Activated T-cell treated with anti-CD3 and anti-CD28 coated beads, Interleukin-2, amount 50 U/mL, for 24 hours (primary cell): ENCODE measurements at regions not wholly inside any gene's neighbourhood (a gene's known extent, or its start where the extent isn't known, plus 50 kb on each side); places are given as distances from the start of the nearest gene placed in this dataset.

Experiments used
- DNase-seq: peaks from one replicate; pipeline ENCODE4 v3.0.0-alpha.2; 2020
- H3K27ac Mint-ChIP-seq: 2 replicates; pipeline ENCODE4 v1.8.0; 2020; ENCODE audit warnings: mild to moderate bottlenecking, mixed read lengths
- H3K27me3 Mint-ChIP-seq: 2 replicates; pipeline ENCODE4 v1.8.0; 2020; ENCODE audit warnings: mixed read lengths
- H3K36me3 Mint-ChIP-seq: 2 replicates; pipeline ENCODE4 v1.8.0; 2020; ENCODE audit warnings: low read depth, mixed read lengths
- H3K4me1 Mint-ChIP-seq: 2 replicates; pipeline ENCODE4 v1.8.0; 2020; ENCODE audit warnings: low read depth, mixed read lengths
- H3K4me3 Mint-ChIP-seq: 2 replicates; pipeline ENCODE4 v1.8.0; 2020; ENCODE audit warnings: mild to moderate bottlenecking, moderate library complexity, mixed read lengths
- H3K9me3 Mint-ChIP-seq: 2 replicates; pipeline ENCODE4 v1.8.0; 2020; ENCODE audit warnings: mixed read lengths

- Mint-ChIP-seq H3K27me3 (no peaks in the 10 kb centered on the region), H3K9me3 (no peaks in the 10 kb centered on the region), H3K27ac (no peak overlapping the region), H3K4me1 (no peaks in the 10 kb centered on the region), H3K36me3 (no peaks in the 10 kb centered on the region), H3K4me3 (no peak overlapping the region)
- no peak for DNase-seq
Measured at GRCh38 chr19:30762651-30763050, 390.5 kb downstream of the ZNF536 start.

- H3K4me1 Mint-ChIP-seq = no peaks in the 10 kb centered on the region
- H3K27ac Mint-ChIP-seq = no peak overlapping the region
- H3K27me3 Mint-ChIP-seq = no peaks in the 10 kb centered on the region
- no peak overlapping the region for H3K4me3 Mint-ChIP-seq
- no peaks in the 10 kb centered on the region for H3K9me3 Mint-ChIP-seq
- no peak for DNase-seq
- H3K36me3 Mint-ChIP-seq = no peaks in the 10 kb centered on the region
Measured at GRCh38 chr19:30760014-30760413, 387.8 kb downstream of the ZNF536 start.

- H3K9me3 Mint-ChIP-seq = no peaks in the 10 kb centered on the region
- H3K27me3 Mint-ChIP-seq = peaks cover 2% of the 10 kb centered on the region
- DNase-seq = no peak
- no peak overlapping the region for H3K27ac Mint-ChIP-seq
- H3K36me3 Mint-ChIP-seq = no peaks in the 10 kb centered on the region
- no peak overlapping the region for H3K4me3 Mint-ChIP-seq
- no peaks in the 10 kb centered on the region for H3K4me1 Mint-ChIP-seq
Measured at GRCh38 chr19:30757837-30758617, 385.8 kb downstream of the ZNF536 start.

GRCh38 chr19:30757104-30757836 lies 385.1 kb downstream of the ZNF536 start:
- H3K27me3 Mint-ChIP-seq = peaks cover 2% of the 10 kb centered on the region
- H3K36me3 Mint-ChIP-seq = no peaks in the 10 kb centered on the region
- H3K27ac Mint-ChIP-seq = no peak overlapping the region
- no peaks in the 10 kb centered on the region for H3K9me3 Mint-ChIP-seq
- no peaks in the 10 kb centered on the region for H3K4me1 Mint-ChIP-seq
- DNase-seq = no peak
- no peak overlapping the region for H3K4me3 Mint-ChIP-seq

GRCh38 chr19:30755581-30755980 lies 383.4 kb downstream of the ZNF536 start:
- H3K9me3 Mint-ChIP-seq = no peaks in the 10 kb centered on the region
- no peak overlapping the region for H3K27ac Mint-ChIP-seq
- DNase-seq = no peak
- no peak overlapping the region for H3K4me3 Mint-ChIP-seq
- H3K27me3 Mint-ChIP-seq = peaks cover 2% of the 10 kb centered on the region
- no peaks in the 10 kb centered on the region for H3K4me1 Mint-ChIP-seq
- H3K36me3 Mint-ChIP-seq = no peaks in the 10 kb centered on the region

GRCh38 chr19:30754162-30754561 lies 382.0 kb downstream of the ZNF536 start:
- H3K36me3 Mint-ChIP-seq = no peaks in the 10 kb centered on the region
- no peak overlapping the region for H3K4me3 Mint-ChIP-seq
- DNase-seq = no peak
- H3K27ac Mint-ChIP-seq = no peak overlapping the region
- peaks cover 2% of the 10 kb centered on the region for H3K27me3 Mint-ChIP-seq
- H3K4me1 Mint-ChIP-seq = no peaks in the 10 kb centered on the region
- peaks cover 11% of the 10 kb centered on the region for H3K9me3 Mint-ChIP-seq

GRCh38 chr19:30752876-30753275 lies 380.7 kb downstream of the ZNF536 start:
- Mint-ChIP-seq H3K36me3 (no peaks in the 10 kb centered on the region), H3K27ac (no peak overlapping the region)
- DNase-seq = no peak

GRCh38 chr19:30752201-30752600 lies 380.0 kb downstream of the ZNF536 start:
- H3K36me3 Mint-ChIP-seq = no peaks in the 10 kb centered on the region
- H3K27ac Mint-ChIP-seq = no peak overlapping the region
- peaks cover 11% of the 10 kb centered on the region for H3K9me3 Mint-ChIP-seq
- H3K27me3 Mint-ChIP-seq = peaks cover 2% of the 10 kb centered on the region
- H3K4me1 Mint-ChIP-seq = no peaks in the 10 kb centered on the region
- no peak overlapping the region for H3K4me3 Mint-ChIP-seq
- no peak for DNase-seq

More at GRCh38 chr19:30752876-30753275, 380.7 kb downstream of the ZNF536 start:
- Mint-ChIP-seq H3K27me3 (peaks cover 2% of the 10 kb centered on the region), H3K4me3 (no peak overlapping the region), H3K9me3 (peaks cover 11% of the 10 kb centered on the region), H3K4me1 (no peaks in the 10 kb centered on the region)

- H3K4me1 Mint-ChIP-seq = no peaks in the 10 kb centered on the region
- no peaks in the 10 kb centered on the region for H3K36me3 Mint-ChIP-seq
- no peak overlapping the region for H3K4me3 Mint-ChIP-seq
- H3K27me3 Mint-ChIP-seq = peaks cover 12% of the 10 kb centered on the region
- peaks cover 10% of the 10 kb centered on the region for H3K9me3 Mint-ChIP-seq
- H3K27ac Mint-ChIP-seq = no peak overlapping the region
- DNase-seq = no peak
Measured at GRCh38 chr19:30745476-30745985, 373.3 kb downstream of the ZNF536 start.

- Mint-ChIP-seq H3K9me3 (peaks cover 4% of the 10 kb centered on the region), H3K4me1 (no peaks in the 10 kb centered on the region), H3K4me3 (no peak overlapping the region), H3K27ac (no peak overlapping the region), H3K36me3 (no peaks in the 10 kb centered on the region), H3K27me3 (peaks cover 12% of the 10 kb centered on the region)
- DNase-seq = no peak
Measured at GRCh38 chr19:30744741-30745475, 372.7 kb downstream of the ZNF536 start.

GRCh38 chr19:30743702-30744101 lies 371.5 kb downstream of the ZNF536 start:
- DNase-seq = no peak
- Mint-ChIP-seq H3K4me1 (no peaks in the 10 kb centered on the region), H3K4me3 (no peak overlapping the region), H3K27me3 (peaks cover 12% of the 10 kb centered on the region), H3K9me3 (no peaks in the 10 kb centered on the region), H3K36me3 (no peaks in the 10 kb centered on the region), H3K27ac (no peak overlapping the region)

GRCh38 chr19:30743011-30743410 lies 370.8 kb downstream of the ZNF536 start:
- H3K4me3 Mint-ChIP-seq = no peak overlapping the region
- no peak for DNase-seq
- no peaks in the 10 kb centered on the region for H3K4me1 Mint-ChIP-seq
- no peaks in the 10 kb centered on the region for H3K9me3 Mint-ChIP-seq
- no peaks in the 10 kb centered on the region for H3K36me3 Mint-ChIP-seq
- peaks cover 12% of the 10 kb centered on the region for H3K27me3 Mint-ChIP-seq
- H3K27ac Mint-ChIP-seq = no peak overlapping the region

GRCh38 chr19:30742406-30742938 lies 370.3 kb downstream of the ZNF536 start:
- no peaks in the 10 kb centered on the region for H3K36me3 Mint-ChIP-seq
- H3K9me3 Mint-ChIP-seq = no peaks in the 10 kb centered on the region
- H3K4me3 Mint-ChIP-seq = no peak overlapping the region
- no peak for DNase-seq
- H3K27ac Mint-ChIP-seq = no peak overlapping the region
- H3K4me1 Mint-ChIP-seq = no peaks in the 10 kb centered on the region
- peaks cover 12% of the 10 kb centered on the region for H3K27me3 Mint-ChIP-seq

GRCh38 chr19:30741566-30741965 lies 369.4 kb downstream of the ZNF536 start:
- DNase-seq = no peak
- no peak overlapping the region for H3K27ac Mint-ChIP-seq
- no peaks in the 10 kb centered on the region for H3K36me3 Mint-ChIP-seq
- peaks cover 12% of the 10 kb centered on the region for H3K27me3 Mint-ChIP-seq
- no peaks in the 10 kb centered on the region for H3K9me3 Mint-ChIP-seq
- no peak overlapping the region for H3K4me3 Mint-ChIP-seq
- no peaks in the 10 kb centered on the region for H3K4me1 Mint-ChIP-seq
